Pancreas (tissue), 10 donors: ENCODE measurements at regions not wholly inside any gene's neighbourhood (a gene's known extent, or its start where the extent isn't known, plus 50 kb on each side); places are given as distances from the start of the nearest gene placed in this dataset.

Experiments
- ATAC-seq, 4 donors: fragments of 200-7000 bp; cut with Tn5 transposase; one replicate each; pipeline versions ENCODE4 v1.8.0 to v1.9.1; 2020; ENCODE audit warnings: mild to moderate bottlenecking in 4 of 4, moderate library complexity in 4 of 4
- DNase-seq, 6 donors: peaks; one replicate each; pipeline ENCODE4 v3.0.0-alpha.2; 2020
- FAIRE-seq: peaks from 2 replicates; lab custom pipeline; 2012; peaks lifted over from hg19 to GRCh38; lab: Jason Lieb, UNC
- H3K27ac ChIP-seq, 4 donors: fragments of 200-600 bp; sonication (generic); 1 replicate in 3 of 4; 2 replicates in 1 of 4; pipeline versions ENCODE4 v1.5.0 to v1.8.0; 2020
- H3K27me3 ChIP-seq, 4 donors: fragments of 200-600 bp; one replicate each; pipeline ENCODE4 v1.8.0; 2021
- H3K36me3 ChIP-seq, 3 donors: fragments of 200-600 bp; sonication (generic) in 1 of 3; one replicate each; pipeline versions ENCODE4 v1.5.0 to v1.8.0; 2020 to 2021
- H3K4me1 ChIP-seq, 3 donors: fragments of 200-600 bp; one replicate each; pipeline ENCODE4 v1.8.0; 2021
- H3K4me3 ChIP-seq, 4 donors: fragments of 200-600 bp; sonication (generic) in 2 of 4; one replicate each; pipeline versions ENCODE4 v1.5.0 to v1.8.0; 2020 to 2021
- H3K9me3 ChIP-seq, 4 donors: fragments of 200-600 bp; one replicate each; pipeline ENCODE4 v1.8.0; 2021
- WGBS, 2 donors: extraction: QIAGEN DNeasy Blood & Tissue Kit; methylation state at CpG; one replicate each; pipeline ENCODE4 v1.1.7; 2013; 5-methylcytosine and 5-hydroxymethylcytosine counted together
- intact Hi-C, 3 donors: fragments of 100-400 bp; cut with DNase I; formaldehyde crosslinking; loops; one replicate each; pipeline versions ENCODE4 v1.11.1 to v1.14.2; 2022
- TF ChIP-seq, protein P1 (sequence below), 4 donors: fragments of 200-600 bp; sonication (generic) in 3 of 4; IDR thresholded peaks; one replicate each; pipeline versions ENCODE4 v1.5.0 to v1.8.0; 2021; ENCODE audit warnings: antibody characterized with exemption in 4 of 4
- donor health status: healthy with polysubstance abuse.
- donor health status: DM: no; HTN: no; CAD: no; lungs with moderate emphysema.
- donor health status: DM: no; HTN: no; CAD: no.
- donor health status: control.
- donor health status: control.
- donor health status: Bipolar disorder and iron deficiency.
- donor health status: DM: yes; HTN: yes; CAD: no.
- donor health status: DM: no; HTN: no; CAD: no.
- donor health status: DM: no; HTN: no; CAD: no.
- donor health status: DM: yes; HTN: yes; CAD: no.

DNA sequence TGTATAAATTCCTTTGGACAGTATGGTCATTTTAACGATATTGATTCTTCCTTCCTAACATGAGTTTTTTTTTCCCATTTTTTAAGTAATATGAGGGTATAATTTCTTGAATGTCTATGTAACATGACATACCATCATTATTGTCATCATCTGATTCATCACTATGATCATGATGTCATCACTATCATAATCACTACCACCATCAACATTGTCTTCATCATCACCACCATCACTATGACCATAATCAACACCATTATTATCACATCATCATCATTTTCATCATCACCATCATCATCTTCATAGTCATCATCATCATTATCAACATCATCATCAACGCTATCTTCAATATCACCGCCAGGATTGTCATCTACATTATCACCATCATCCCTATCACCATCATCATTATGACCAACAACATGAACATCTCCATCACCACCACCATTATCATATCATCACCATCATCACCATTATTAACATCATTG is 1377.2 kb downstream of the CDY2B start:
- 56% methylated on average over 3 of the region's 3 CpGs; no CpG with 5 or more reads in 1 of the 2 donors for WGBS, 2 donors
- TF ChIP-seq, protein P1, sequence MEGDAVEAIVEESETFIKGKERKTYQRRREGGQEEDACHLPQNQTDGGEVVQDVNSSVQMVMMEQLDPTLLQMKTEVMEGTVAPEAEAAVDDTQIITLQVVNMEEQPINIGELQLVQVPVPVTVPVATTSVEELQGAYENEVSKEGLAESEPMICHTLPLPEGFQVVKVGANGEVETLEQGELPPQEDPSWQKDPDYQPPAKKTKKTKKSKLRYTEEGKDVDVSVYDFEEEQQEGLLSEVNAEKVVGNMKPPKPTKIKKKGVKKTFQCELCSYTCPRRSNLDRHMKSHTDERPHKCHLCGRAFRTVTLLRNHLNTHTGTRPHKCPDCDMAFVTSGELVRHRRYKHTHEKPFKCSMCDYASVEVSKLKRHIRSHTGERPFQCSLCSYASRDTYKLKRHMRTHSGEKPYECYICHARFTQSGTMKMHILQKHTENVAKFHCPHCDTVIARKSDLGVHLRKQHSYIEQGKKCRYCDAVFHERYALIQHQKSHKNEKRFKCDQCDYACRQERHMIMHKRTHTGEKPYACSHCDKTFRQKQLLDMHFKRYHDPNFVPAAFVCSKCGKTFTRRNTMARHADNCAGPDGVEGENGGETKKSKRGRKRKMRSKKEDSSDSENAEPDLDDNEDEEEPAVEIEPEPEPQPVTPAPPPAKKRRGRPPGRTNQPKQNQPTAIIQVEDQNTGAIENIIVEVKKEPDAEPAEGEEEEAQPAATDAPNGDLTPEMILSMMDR (IDR thresholded peaks at IDR 0.05): no peak
- intact Hi-C loops: no loop called here
- no peaks in the 10 kb centered on the region for H3K36me3 ChIP-seq
- H3K4me1 ChIP-seq: no peaks in the 10 kb centered on the region
- no peak overlapping the region for H3K27ac ChIP-seq
- DNase-seq: no peak
- no peak for FAIRE-seq
- no peak overlapping the region for H3K4me3 ChIP-seq
- no peaks in the 10 kb centered on the region for H3K9me3 ChIP-seq
- no peak for ATAC-seq
- H3K27me3 ChIP-seq: no peaks in the 10 kb centered on the region

DNA sequence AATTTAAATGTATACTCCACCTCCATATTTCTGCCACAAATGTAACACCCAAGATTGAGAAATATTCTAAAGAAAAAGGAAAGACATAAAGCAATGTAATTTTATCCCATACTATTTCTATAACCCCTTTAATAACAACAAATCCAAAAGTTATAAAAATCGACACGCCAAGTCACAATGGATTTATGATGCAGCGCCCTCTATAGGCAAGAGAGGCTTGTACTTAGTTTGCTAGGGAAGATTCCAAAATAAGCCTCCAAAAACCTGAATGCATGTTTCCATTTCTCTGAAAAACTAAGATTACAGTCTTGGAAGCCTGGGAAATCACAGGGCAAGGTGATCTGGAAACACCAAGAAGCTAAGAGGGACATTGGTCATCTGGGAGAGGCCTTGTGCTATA is 1389.3 kb downstream of the CDY2B start:
- H3K9me3 ChIP-seq: no peaks in the 10 kb centered on the region
- no peak overlapping the region for H3K27ac ChIP-seq
- H3K27me3 ChIP-seq: no peaks in the 10 kb centered on the region
- no peak for DNase-seq
- TF ChIP-seq, protein P1 (IDR thresholded peaks at IDR 0.05): no peak
- no peak for ATAC-seq
- no peaks in the 10 kb centered on the region for H3K4me1 ChIP-seq
- no peaks in the 10 kb centered on the region for H3K36me3 ChIP-seq
- no peak overlapping the region for H3K4me3 ChIP-seq
- intact Hi-C loops: no loop called here
- 48% methylated on average over 3 of the region's 3 CpGs; no CpG with 5 or more reads in 1 of the 2 donors for WGBS, 2 donors
- FAIRE-seq: no peak

DNA sequence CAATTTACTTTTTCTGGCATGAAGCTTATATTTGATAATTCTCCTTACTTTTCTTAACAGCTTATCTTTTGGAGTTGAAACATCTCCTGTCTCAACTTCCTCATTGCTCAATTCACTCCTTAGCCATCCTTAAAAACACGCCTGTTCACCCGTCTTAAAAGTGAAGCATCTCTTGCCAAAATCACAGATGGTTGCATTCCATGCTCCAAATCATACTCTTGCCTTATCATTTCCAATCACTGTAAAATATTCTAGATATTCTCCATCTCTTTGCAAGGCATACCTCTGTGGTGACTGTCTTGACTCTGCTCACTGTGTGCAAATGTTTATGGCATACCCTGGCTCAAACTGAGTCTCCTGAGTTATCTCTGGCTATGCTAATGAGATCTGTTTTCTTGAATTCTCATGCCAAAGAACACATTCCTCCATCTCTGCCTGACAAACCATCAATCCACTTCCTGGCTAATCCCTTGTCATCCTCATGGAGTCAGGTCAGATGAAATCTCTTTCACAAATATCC is 1393.3 kb downstream of the CDY2B start:
- intact Hi-C loops: no loop called here
- Histone ChIP-seq H3K36me3 (no peaks in the 10 kb centered on the region), H3K4me3 (no peak overlapping the region), H3K4me1 (no peaks in the 10 kb centered on the region), H3K9me3 (no peaks in the 10 kb centered on the region), H3K27ac (no peak overlapping the region), H3K27me3 (no peaks in the 10 kb centered on the region)
- DNase-seq: no peak
- WGBS, 2 donors: 51% methylated on average over 2 of the region's 2 CpGs; no CpG with 5 or more reads in 1 of the 2 donors
- TF ChIP-seq, protein P1 (IDR thresholded peaks at IDR 0.05): no peak
- ATAC-seq: no peak
- FAIRE-seq: no peak

DNA sequence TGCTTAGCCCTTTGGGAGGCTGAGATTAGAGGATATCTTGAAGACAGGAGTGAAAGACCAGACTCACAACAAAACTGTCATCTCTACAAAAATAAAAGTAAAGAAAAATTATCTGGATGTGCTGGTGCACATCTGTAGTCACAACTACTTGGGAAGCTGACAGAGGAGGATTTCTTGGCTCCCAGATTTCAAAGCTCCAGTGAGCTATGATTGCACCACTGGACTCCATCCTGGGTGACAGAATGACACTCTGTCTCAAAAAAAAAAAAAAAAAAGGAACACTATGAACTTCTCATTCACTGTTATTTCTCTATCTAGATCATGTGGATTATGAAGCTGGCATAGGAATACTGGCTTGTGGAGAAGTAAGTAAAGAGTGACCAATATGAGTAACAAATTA is 1400.0 kb downstream of the CDY2B start:
- H3K4me3 ChIP-seq: no peak overlapping the region
- intact Hi-C loops: no loop called here
- TF ChIP-seq, protein P1 (IDR thresholded peaks at IDR 0.05): no peak
- no peaks in the 10 kb centered on the region for H3K9me3 ChIP-seq
- no peak for DNase-seq
- no peaks in the 10 kb centered on the region for H3K36me3 ChIP-seq
- ATAC-seq: no peak
- H3K27ac ChIP-seq: no peak overlapping the region
- H3K4me1 ChIP-seq: no peaks in the 10 kb centered on the region
- no peaks in the 10 kb centered on the region for H3K27me3 ChIP-seq
- FAIRE-seq: no peak

DNA sequence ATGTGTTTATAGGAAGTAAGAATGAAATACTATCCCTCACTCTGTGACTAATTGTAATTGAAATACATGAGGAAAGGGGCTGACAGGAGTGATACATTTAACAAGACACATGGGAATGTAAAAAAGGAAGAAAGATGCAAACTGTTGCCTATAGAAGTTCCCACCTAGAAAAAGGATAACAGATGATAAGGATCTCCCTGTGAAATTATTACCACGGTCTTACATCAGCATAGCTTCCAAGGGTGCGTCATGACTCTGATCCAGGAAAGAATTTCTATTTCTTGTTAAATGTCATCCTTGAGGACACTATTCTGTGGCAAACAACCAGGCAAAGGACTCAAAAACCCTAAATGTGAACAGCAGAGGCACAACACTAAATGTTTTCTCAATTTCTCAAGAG is 1406.0 kb downstream of the CDY2B start:
- no peak overlapping the region for H3K4me3 ChIP-seq
- H3K36me3 ChIP-seq: no peaks in the 10 kb centered on the region
- ATAC-seq (no peak), FAIRE-seq (no peak), DNase-seq (no peak)
- no peaks in the 10 kb centered on the region for H3K27me3 ChIP-seq
- H3K9me3 ChIP-seq: no peaks in the 10 kb centered on the region
- intact Hi-C loops: no loop called here
- TF ChIP-seq, protein P1 (IDR thresholded peaks at IDR 0.05): no peak
- 51% methylated on average over 2 of the region's 2 CpGs; no CpG with 5 or more reads in 1 of the 2 donors for WGBS, 2 donors
- H3K4me1 ChIP-seq: no peaks in the 10 kb centered on the region
- H3K27ac ChIP-seq: no peak overlapping the region
